ENCODE measurements at regions not wholly inside any gene's neighbourhood (a gene's known extent, or its start where the extent isn't known, plus 50 kb on each side); places are given as distances from the start of the nearest gene placed in this dataset.

GRCh38 chr4:34800953-34801352 is 1443.4 kb downstream of the ARAP2 start:
- H2BK12ac ChIP-seq (ENCODE audit: insufficient read length, low read depth, low read length) = no peak overlapping the region
- H3K79me2 ChIP-seq (ENCODE audit: insufficient read depth, low read length) = no peaks in the 10 kb centered on the region
- H3K9ac ChIP-seq (ENCODE audit: extremely low read depth, insufficient read length, low read length) = no peak overlapping the region
- no peaks in the 10 kb centered on the region for H3K79me1 ChIP-seq (ENCODE audit: insufficient read depth, low read depth, low read length, poor library complexity, severe bottlenecking)
- no peaks in the 10 kb centered on the region for H3K4me1 Mint-ChIP-seq
- H3T11ph ChIP-seq (ENCODE audit: low read length) = no peak overlapping the region
- H3K14ac ChIP-seq (ENCODE audit: insufficient read depth, low read length) = no peak overlapping the region
- H3K27me3 ChIP-seq (ENCODE audit: insufficient read depth, low read length) = no peaks in the 10 kb centered on the region
- no peak overlapping the region for H3K4ac ChIP-seq (ENCODE audit: low read depth, low read length)
- H3K4me1 ChIP-seq (ENCODE audit: insufficient read depth, low read length) = no peaks in the 10 kb centered on the region
- no peaks in the 10 kb centered on the region for H3K9me3 Mint-ChIP-seq
- TF ChIP-seq CTCF (conservative IDR thresholded peaks at IDR 0.05) = no peak
- no peak overlapping the region for H3K18ac ChIP-seq (ENCODE audit: insufficient read length, low read depth, low read length)
- H4K91ac ChIP-seq (ENCODE audit: insufficient read length, low read depth, low read length) = no peak overlapping the region
- WGBS (ENCODE audit: extremely low coverage, insufficient read length, low lambda C conversion rate) = no CpG with 5 or more reads among the region's 1 CpG
- no peak overlapping the region for H2AFZ ChIP-seq (ENCODE audit: low read length)
- no peak overlapping the region for H3K23ac ChIP-seq (ENCODE audit: insufficient read length, low read depth, low read length)
- no peak for DNase-seq
- no peak overlapping the region for H2BK5ac ChIP-seq (ENCODE audit: insufficient read length, low read length)
- H4K20me1 ChIP-seq (ENCODE audit: control insufficient read depth, insufficient read depth, insufficient read length) = no peaks in the 10 kb centered on the region
- no peak overlapping the region for H2BK20ac ChIP-seq (ENCODE audit: low read depth, low read length, poor library complexity, severe bottlenecking)
- no peak overlapping the region for H3K27ac ChIP-seq (ENCODE audit: insufficient read length, low read depth, low read length)
- H3K36me3 Mint-ChIP-seq (ENCODE audit: insufficient read depth in 1 of 3, low read depth in 3 of 3) = no peaks in the 10 kb centered on the region
- H3K4me2 ChIP-seq (ENCODE audit: insufficient read depth, insufficient read length, low read length) = no peak overlapping the region
- no peak overlapping the region for H3K56ac ChIP-seq (ENCODE audit: insufficient read length, low read depth, low read length)
- no peak overlapping the region for H4K5ac ChIP-seq (ENCODE audit: insufficient read length, low read depth, low read length)
- H3K27ac Mint-ChIP-seq = no peak overlapping the region
- no peak overlapping the region for H2BK15ac ChIP-seq (ENCODE audit: low read depth, low read length)
- H3K23me2 ChIP-seq (ENCODE audit: insufficient read length, low read depth, low read length, poor library complexity, severe bottlenecking) = no peaks in the 10 kb centered on the region
- no peak overlapping the region for H3K4me3 Mint-ChIP-seq
- H2BK120ac ChIP-seq (ENCODE audit: low read depth, low read length, poor library complexity, severe bottlenecking) = no peak overlapping the region
- no peak overlapping the region for H2AK5ac ChIP-seq (ENCODE audit: insufficient read length, low read length)
- H4K8ac ChIP-seq (replicated peaks; ENCODE audit: insufficient read length, low read depth, low read length) = no peak overlapping the region
- no peaks in the 10 kb centered on the region for H3K27me3 Mint-ChIP-seq (ENCODE audit: low read depth)
- no peaks in the 10 kb centered on the region for H3K9me3 ChIP-seq (ENCODE audit: control insufficient read depth, low read depth, low read length)

Measured in H9 (cell line).